Hematopoietic multipotent progenitor cell treated with erythropoietin and hydrocortisone succinate and interleukin-3 and kit ligand, for 8 days (in vitro differentiated cells): ENCODE measurements at regions not wholly inside any gene's neighbourhood (a gene's known extent, or its start where the extent isn't known, plus 50 kb on each side); places are given as distances from the start of the nearest gene placed in this dataset.

Experiments used
- DNase-seq: peaks from one replicate; pipeline ENCODE4 v3.0.0-alpha.2; 2015

DNA sequence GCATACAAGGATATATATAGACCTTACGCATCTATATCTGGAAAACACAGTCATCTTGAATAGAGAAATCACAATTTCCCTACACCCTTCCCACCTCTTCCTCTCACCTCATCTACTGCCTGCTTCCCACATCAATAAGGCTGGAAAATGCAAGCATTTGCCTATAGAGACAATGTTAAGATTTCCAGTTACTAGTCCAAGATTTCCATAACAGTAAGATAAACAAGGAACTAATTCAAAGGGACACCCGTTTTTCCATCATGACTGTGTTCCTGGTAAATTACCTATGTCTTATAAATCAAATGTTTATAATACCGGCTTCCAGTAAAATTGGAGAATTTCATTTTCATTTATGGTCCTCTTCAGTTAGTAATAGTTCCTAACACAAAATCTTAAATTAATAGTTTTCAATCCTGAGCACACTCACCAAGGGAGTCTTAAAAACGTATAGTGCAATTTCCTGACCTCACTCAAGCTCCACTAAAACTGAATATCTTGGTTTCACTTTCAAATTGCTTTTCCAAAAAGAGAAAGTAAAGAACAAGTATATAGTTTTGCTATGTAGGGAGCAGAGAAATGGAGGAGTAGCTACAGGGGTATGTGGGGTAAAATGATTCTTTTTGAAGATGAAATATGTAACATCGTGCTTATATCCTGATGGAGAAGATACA, 398.7 kb downstream of the PLPP3 start:
- no peak for DNase-seq

DNA sequence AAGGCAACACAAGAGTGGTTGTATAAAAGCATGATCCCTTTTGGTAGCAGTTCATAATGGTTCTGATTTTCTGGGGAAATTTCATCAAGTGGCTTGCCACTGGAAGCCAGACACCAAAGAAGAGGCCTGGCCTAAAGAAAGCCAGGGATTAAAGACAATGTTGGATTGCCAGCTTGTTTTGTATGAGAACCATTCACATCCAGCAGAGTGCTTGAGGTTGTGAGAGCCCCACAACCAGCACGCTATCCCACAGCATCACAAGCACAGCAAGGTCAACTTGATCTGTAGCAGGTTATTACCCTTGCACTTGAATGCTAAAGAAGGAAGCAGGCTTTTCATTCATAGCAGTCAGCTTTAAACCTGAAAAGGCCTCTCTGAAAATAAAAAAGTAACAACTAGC, 399.8 kb downstream of the PLPP3 start:
- no peak for DNase-seq

- no peak for DNase-seq
These were observed 404.2 kb downstream of the PLPP3 start for GRCh38 chr1:56175211-56175610.

GRCh38 chr1:56174176-56174885, 405.0 kb downstream of the PLPP3 start:
- no peak for DNase-seq

- no peak for DNase-seq
These were observed 405.6 kb downstream of the PLPP3 start for GRCh38 chr1:56173736-56174135.

GRCh38 chr1:56171670-56172069, 407.7 kb downstream of the PLPP3 start:
- DNase-seq, result no peak

- no peak for DNase-seq
These were observed 408.5 kb downstream of the PLPP3 start for GRCh38 chr1:56170784-56171320.

GRCh38 chr1:56169856-56170255, 409.5 kb downstream of the PLPP3 start:
- no peak for DNase-seq

GRCh38 chr1:56168176-56168575, 411.2 kb downstream of the PLPP3 start:
- DNase-seq, result no peak

DNA sequence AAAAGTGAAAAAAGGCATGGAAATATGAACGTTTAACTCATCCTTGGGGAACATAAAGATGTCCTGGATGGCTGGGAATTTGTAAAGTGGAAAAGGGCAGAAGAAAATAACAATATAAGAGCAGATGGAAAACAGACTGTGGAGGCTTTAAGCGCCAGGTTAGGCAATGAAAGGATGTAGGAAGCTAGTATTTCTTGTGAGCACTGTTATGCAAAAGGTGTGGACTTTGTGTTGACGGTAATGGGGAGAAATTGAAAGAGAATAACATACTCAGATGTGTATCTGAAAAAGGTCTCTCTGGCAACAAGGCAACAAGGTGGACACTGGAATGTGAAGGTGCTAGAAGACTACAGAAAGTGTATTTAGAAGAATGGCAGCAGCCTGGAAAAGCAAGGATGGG, 411.8 kb downstream of the PLPP3 start:
- DNase-seq, result no peak

- DNase-seq, result no peak
These were observed 418.5 kb downstream of the PLPP3 start for GRCh38 chr1:56160773-56161315.

- no peak for DNase-seq
These were observed 422.1 kb downstream of the PLPP3 start for GRCh38 chr1:56156971-56157876.

DNA sequence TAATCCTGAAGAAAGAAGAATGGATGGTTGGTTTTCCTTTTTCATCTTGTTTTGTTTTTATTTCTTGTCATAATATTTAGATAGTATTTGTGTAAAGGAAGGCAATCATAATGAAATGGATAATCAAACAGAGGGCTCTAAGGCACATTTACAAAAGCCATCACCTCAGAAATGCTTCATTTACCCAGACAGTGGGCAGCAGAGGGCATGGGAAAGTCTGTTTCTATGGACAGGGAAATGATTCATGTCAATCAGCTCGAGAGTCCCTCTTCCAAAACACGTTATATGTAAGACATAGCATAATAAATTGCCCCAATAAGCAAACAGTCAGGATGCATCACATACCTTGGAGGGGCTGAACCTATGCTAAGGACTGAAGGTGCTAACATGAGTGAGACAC, 426.1 kb downstream of the PLPP3 start:
- DNase-seq, result no peak

DNA sequence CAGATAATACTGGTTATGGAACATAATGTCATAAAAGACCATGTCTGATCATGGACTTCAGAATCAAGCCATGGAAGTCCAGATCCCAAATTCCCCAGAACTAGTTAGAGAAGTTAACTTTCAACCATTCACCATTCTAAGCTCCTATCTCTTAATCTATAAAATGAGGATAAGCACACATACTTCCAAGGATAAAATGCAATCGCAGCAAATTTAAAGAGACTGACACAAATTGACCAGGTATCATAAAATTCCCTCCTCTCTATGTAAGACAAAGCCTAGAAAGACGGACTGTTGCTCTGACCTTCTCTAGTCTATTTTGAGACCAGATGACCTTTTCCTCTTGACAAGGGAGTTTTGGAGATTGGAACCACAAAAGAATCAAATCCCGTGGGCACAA, 426.7 kb downstream of the PLPP3 start:
- DNase-seq, result no peak

DNA sequence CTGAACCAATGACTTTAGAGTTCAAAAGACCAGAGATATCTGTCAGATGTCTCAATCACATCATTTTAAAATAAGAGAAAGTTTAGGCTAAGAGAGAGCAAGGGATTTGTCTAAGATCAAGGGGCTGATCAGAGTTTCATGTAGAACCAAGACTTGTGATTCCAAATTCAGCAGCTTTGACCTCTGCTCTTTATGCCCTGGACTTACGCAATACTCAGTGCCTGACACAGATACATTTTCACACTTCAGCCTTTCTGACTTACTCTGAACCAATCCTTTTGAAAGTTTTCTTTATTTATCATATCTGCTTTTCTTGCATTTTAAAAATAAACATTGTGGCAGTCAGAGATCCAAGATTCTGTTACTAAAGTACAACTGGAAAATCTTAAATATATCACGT, 428.0 kb downstream of the PLPP3 start:
- DNase-seq, result no peak

- DNase-seq, result no peak
These were observed 428.7 kb downstream of the PLPP3 start for GRCh38 chr1:56150441-56151215.

DNA sequence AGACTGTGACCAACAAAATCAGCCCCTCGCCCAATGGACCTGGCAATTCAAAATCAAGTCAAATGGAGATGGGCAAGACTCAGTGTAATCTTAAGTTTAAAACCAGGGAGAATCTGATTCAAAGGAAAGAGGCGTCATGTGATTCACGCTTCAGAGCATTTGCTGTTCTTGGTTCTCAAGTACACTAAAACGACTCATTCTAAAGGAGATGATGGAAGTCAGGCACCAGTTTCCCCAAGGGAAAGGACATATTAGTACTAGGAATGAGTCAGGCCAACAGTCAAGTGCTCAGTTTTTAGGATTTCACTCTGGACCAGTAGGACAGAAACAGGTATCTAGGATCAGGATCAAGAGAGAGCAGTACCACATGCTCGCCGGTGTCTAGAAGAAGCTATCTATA, 429.6 kb downstream of the PLPP3 start:
- DNase-seq, result no peak

- no peak for DNase-seq
These were observed 430.8 kb downstream of the PLPP3 start for GRCh38 chr1:56148326-56149193.

GRCh38 chr1:56147459-56147858, 431.9 kb downstream of the PLPP3 start:
- no peak for DNase-seq

DNA sequence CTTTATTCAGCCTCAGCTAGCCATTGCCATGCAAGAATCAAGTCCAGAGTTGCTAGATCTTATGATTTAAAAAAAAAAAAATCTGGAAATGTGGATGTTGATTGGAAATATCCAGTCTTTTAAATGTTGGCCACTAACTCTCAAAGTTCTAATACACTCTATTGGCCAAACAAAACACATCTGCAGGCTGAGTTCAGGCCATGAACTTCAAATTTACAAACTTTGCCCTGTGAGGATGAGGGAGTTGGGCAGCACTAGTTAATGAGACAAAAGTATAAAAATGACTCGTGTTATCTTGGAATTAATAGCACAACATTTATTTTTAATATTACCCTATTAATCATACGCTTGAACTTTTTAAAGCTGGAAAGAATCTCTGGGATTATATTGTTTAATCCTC, 432.3 kb downstream of the PLPP3 start:
- no peak for DNase-seq

DNA sequence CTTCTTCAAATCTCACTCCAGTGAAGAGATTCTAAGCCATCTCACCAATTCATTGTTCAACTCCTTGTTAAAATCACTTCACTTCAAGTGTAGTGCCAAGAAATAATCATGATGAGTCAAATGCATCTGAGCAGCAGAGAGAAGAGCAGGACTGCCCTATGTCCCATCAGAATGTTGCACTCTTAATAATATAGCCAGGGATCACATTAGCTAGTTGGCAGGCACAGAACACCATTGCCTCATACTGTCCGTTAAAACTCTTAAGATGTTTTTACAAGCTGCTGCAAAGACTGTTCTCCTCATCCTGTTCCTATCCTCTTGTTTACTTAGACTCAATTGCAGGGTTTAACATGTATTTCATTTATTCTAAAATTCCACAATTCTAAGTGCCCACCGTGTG, 432.9 kb downstream of the PLPP3 start:
- no peak for DNase-seq
